ENCODE measurements at regions not wholly inside any gene's neighbourhood (a gene's known extent, or its start where the extent isn't known, plus 50 kb on each side); places are given as distances from the start of the nearest gene placed in this dataset.
"Not testable (repeated sequence)": the region's sequence is repeated elsewhere in the genome, so short reads cannot be mapped to it uniquely, and the experiment has no call there.

DNA sequence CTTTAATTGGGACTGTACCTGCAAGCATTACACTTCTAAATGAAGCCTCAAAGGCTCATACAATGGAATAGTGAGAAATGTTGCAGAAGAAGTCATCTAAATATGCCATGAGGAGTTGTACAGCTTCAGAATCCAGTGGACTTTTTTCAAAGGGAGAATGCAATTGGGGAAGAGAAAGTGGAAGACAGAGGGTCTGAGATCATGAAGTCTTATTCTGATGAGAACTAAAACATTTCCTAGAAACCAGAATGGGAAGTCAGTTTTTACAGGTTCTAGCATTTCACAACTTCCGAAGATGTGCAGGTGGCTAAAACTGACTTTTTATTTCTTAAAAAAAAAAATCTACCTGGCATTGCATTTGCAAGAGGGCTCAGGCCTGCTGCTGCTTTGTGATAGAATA, 424.4 kb upstream of the RUNX1 start:
- no peak for DNase-seq (ENCODE audit: low read depth in 2 of 2)

DNA sequence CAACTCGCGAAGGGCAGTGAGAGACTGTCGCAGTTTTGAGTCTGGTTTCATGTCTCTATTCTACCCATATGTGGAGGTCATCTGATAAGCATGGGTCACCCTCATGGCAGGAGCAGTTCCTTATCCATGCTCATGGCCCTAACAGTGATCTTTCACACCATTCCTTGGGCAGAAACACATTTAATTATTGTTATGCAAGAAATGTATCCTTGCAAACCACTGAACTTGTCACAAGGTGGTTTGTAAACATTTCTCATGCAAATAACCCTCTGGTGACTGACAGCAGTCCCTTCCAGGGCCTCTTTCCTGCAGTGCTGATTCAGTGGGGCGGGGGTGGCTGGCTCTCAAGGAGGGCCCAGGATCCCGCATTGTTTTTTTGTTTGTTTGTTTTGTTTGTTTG, 421.4 kb upstream of the RUNX1 start:
- DNase-seq (ENCODE audit: low read depth in 2 of 2), result no peak

DNA sequence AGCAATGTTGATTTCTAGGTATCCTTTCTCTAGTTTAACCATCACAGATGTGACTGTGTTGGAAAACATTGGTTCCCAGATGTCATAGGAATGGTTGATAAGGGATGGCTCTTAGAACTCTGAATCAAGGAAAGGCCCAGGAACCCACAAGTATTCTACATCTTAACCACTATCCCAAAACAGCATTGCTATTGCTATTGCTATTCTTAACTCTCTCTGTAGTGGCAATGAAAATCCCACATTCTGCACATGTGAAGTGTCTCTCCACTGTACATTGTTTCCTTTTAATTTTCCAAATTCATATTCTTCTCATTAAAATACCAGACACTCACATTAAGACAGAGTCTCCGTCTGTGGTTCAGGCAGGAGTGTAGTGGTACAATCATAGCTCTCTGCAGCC, 420.4 kb upstream of the RUNX1 start:
- DNase-seq (ENCODE audit: low read depth in 2 of 2), result no peak

DNA sequence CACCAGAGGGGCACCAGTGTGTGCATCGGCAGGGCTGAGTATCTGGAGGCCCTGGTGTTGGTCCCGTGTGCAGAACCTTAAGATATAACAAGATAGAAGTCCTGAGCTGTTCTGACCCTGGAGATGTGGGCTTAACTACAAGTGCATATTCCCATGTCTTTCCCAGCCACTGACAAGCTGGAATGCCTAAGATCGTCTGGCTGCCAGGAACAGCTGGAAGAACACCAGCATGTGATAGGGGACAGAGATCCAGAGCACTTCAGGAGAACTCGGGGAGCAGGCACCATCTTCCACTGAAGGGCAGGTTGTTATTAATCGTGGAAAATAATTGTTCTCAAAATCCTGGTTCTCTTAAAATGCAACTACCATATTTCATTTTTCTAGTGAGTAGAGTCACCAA, 419.9 kb upstream of the RUNX1 start:
- DNase-seq (ENCODE audit: low read depth in 2 of 2), result no peak

DNA sequence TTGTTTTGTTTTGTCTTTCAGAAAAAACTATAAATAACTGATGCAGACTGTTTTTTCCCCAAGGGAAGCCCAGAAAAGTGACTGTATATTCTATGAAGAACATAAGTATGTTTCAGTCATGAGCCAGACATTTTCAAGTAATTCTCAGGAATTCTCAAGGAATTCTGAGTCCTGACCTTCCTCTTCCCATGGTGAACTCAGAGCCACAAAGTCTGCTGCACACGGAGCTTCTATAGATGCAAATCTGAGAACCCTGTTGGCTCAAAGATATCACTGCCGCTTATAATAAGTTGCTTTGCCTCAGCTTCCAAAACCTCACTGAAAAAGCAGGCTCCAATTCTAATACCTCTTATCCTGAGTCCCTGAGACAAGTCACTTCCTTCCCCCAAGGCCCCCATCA, 418.5 kb upstream of the RUNX1 start:
- DNase-seq (ENCODE audit: low read depth in 2 of 2), result no peak

DNA sequence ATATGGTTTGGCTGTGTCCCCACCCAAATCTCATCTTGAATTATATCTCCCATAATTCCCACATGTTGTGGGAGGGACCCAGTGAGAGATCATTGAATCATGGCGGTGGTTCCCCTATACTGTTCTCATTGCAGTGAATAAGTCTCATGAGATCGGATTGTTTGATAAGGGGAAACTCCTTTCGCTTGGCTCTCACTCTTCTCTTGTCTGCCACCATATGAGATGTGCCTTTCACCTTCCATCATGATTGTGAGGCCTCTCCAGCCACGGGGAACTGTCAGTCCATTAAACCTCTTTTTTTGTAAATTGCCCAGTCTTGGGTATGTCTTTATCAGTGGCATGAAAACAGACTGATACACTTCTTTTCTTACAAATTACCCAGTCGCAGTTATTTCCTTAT, 417.6 kb upstream of the RUNX1 start:
- DNase-seq (ENCODE audit: low read depth in 2 of 2), result not testable (repeated sequence)

DNA sequence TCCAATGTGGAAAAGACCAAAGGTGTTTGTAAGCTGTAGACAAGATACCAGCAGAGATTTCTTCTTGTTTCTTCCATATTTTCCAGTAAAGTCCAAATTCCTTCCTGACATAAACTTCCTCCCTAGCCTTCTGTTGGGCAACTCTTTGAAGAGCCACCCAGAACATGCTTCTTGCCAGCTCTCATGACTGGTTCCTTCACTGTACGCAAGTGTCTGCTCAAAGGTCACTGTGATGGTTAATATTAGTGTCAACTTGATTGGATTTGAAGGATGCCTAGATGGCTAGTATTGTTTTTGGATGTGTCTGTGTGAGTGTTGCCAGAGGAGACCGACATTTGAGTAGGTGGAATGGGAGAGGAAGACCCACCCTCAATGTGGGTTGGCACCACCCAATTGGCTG, 416.6 kb upstream of the RUNX1 start:
- no peak for DNase-seq (ENCODE audit: low read depth in 2 of 2)

DNA sequence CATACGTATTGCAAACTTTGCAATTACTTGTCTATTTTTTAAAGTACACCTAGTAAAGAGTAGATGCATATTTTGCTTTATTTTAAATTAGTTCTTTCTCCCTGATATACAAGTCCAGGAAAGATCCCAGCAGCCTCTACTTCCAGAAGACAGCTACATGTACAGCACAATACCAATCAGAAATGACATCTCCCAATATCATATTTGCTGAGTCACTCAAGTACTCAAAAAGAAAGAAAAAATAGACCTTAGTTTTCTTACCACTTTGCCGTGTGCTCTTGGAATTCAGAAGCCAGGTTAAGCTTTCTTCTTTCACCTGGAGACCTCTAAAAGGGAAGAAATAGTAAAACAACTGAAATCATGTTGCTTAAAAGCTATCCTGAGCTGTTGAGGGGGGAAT, 412.6 kb upstream of the RUNX1 start:
- DNase-seq (ENCODE audit: low read depth in 2 of 2), result no peak

DNA sequence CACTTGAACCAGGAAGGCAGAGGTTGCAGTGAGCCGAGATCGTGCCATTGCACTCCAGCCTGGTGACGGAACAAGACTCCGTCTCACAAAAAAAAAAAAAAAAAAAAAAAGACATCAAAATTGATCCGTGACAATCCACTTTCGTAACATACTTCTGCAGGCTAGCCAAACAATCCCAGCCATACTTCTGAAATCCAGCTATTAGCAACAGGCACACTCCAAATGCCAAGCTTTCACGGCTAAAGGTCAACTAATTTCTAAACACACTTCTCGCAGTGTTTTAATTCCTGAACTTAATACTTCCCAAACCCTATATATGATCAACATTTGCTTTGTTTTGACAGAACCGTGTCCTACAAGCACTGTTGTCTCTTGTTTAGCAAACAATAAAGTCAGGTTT, 411.3 kb upstream of the RUNX1 start:
- DNase-seq (ENCODE audit: low read depth in 2 of 2), result no peak

DNA sequence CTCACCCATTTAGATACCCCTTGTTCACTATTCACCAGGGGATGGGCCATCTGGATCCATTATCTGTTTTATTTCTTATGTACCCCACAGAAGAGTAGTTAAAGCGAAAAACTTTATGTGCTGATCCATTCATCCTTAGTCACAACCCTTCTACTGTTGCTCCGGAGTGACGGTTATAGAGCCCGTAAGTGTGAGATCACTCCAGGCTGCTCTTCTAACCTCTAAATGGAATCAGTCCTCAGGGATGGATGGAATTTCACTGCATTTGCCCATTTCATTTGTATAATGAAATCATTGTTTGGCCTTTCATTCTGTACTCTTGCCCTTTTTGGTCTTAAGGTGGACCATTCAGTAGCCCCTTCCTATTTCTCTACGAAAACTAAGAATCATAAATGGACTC, 409.3 kb upstream of the RUNX1 start:
- DNase-seq (ENCODE audit: low read depth in 2 of 2), result no peak

DNA sequence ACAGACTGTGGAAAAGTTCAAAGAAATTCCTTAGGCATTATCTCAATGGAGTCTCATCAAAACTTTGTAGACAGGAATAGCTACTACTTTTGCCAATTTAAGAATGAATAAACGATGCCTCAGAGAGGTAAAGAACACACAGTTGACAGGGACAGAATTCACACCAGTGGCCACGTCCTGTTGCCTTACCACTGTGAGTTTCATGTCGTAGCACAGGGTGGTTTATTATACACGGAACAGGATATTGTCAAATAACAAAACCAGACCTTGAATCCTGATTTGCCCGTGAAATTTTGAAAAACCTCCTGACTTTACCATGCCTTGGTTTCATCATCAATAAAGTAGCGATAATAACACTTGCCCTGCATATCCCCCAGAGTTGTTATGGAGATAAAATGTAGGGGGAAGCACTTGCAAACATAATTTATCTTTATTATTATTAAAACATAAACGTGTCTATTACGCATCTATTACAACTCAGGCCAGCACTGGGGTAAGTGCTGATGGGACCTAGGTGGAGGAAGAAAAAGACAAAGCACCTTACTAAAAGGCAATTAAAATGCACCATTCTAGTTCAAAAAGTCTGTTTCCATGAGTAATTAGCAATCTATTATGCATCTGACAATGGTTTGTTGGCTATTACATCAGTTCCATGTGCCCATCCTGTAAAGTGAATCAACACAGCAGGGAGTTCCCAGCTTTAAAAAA, 408.1 kb upstream of the RUNX1 start:
- DNase-seq (ENCODE audit: low read depth in 2 of 2), result no peak

DNA sequence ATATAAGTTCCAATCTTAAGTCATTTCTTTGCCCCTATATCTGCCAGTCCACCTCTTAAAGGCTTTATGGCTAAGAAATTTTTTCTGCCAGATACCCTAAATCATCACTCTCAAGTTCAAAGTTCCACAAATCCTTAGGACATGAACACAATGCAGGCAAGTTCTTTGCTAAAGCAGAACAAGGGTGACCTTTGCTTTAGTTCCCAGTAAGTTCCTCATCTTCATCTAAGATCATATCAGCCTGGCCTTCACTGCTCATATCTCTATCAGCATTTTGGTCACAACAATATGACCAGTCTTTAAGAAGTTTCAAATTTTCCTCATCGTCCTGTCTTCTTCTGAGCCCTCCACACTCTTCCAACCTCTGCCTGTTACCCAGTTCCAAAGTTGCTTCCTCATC, 402.2 kb upstream of the RUNX1 start:
- no peak for DNase-seq (ENCODE audit: low read depth in 2 of 2)

DNA sequence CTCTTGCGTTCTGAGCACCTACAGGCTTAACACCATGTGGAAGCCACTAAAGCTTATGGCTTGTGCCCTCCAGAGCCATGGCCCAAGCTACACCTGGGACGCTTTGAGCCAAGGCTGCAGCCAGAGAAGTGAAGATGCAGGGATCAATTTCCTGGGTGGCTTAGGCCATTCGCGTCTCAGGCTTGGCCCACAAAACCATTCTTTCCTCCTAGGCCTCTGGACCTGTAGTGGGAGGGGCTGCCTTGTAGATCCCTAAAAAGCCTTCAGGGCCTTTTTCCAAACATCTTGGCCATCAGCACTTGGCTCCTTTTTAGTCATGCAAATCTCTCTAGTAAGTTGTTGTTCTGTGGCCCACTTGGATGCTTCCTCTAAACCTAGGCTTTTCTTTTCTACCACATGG, 401.7 kb upstream of the RUNX1 start:
- no peak for DNase-seq (ENCODE audit: low read depth in 2 of 2)

DNA sequence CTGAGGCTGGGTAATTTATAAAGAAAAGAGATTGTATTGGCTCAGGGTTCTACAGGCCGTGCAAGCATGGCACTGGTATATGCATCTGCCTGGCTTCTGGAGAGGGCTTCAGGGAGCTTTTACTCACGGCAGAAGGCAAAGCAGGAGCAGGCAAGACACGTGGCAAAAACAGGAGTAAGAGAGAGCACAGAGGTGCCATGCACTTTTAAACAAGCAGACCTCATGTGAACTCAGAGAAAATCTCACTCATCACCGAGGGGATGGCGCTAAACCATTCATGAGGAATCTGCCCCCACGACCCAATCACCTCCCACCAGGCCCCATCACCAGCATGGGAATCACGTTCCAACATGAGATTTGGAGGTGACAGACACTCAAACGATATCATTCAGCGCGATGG, 400.7 kb upstream of the RUNX1 start:
- no peak for DNase-seq (ENCODE audit: low read depth in 2 of 2)

DNA sequence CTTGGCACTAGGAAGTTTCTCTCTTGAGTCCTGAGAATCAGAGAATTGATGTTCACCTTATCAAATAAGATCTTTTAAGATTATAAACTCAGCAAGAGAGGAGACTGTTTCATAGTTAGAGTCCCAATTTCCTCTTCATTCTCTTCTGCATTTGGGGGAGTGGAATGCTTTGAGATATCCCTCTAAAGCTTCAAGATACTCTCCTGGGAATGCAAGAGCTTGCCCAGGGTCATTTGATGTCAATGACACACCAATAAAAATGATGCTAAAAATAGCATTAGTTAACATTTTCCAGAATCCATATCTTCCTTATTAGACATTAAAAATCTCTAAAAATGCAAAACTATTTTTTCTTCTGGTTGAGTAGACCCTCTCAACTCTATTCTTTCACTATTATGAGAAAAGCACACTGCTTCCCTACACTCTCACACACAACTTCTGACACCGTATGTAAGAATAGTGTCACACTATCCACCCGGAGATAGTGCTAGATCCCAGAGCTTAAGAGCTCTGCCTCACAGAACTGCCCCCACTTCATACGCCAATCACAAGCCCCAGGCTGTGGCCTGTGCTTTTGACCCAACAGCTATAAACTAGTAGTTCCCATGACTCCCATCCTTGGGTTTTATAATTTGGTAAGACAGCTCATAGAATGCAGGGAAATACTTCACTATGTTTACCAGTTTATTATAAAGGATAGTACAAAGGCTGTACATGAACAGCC, 399.9 kb upstream of the RUNX1 start:
- no peak for DNase-seq (ENCODE audit: low read depth in 2 of 2)

DNA sequence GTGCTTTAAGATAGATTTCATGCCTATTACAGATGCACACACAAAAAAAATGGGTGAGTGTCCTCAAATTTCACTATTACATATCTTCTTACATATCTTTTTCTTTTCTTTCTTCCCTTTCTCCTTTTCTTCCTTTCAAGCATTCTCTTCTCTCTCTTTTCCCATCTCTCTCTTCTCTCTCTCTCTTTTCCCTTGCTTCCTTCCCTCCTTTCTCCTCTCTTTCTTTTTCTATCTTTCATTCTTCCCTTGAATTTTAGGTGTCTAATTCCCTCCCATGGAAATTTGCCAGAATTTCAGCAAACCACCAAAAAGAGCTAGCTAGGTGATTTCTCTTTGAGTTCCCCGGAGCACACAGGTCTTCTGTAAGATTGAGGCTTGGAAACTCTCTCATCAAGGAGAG, 395.3 kb upstream of the RUNX1 start:
- no peak for DNase-seq (ENCODE audit: low read depth in 2 of 2)

DNA sequence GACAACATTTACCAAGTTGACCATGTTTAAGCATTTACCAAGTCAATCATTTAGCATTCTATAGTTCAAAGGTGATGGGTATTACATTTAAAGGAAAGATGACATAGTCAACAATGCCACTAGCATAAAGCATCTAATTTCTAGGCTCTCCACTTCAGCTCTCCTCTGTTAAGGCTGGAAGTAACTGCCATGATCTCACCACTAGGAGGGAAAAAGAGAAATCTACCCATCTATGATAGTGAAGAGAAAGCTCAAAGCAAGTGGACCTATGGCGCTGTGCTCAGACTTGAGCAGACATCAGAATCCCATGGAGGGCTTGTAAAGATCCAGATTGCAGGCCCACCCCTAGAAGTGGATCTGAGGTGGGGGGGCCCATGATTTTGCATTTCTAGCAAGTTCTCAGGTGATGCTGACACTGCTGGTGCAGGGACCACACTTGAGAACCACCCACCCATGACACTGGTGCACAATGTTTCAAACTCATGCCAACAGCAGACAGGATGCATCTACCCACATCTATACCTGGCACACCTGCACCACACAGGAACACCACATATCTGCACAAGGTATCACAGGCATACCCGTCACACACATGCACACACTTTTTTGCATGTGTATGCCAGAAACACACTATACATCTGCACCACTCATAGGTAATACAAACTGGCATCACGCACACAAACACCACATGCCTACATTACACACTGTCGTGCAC, 392.9 kb upstream of the RUNX1 start:
- DNase-seq (ENCODE audit: low read depth in 2 of 2), result no peak

DNA sequence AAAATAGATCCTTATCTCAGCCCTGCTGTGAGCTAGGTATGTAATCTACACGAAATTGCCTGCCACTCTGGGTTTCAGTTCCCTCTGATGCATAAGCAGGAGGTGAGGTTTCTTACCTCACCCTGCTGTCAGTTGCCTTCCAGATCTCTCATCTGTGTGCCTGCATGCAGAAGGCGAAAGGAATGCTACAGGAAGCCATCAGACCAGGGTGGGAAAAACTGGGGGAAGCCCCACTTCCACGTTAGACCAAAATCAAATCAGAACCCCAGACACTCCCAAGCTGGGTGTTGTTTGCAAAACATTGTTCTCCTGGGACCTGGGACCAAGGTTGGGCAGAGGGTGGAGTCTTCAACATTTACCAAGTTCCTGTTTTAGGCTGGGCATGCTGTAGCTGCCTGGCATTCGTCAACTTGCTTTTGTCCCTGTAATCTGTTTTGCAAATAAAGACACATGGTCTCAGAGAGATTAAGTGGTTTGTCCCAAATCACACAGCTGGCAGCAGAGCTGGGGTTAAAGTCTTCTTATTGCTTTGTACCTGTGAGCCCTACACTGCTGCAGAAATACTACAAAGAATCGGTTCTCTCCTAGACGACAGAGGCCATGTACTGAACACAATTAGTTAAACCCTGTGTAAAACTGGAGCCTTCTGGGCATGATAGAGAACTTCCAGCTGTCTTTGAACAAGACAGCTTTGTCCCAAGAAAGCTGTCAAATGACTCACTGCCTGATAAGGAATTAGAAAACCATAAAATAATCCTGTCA, 389.7 kb upstream of the RUNX1 start:
- no peak for DNase-seq (ENCODE audit: low read depth in 2 of 2)

DNA sequence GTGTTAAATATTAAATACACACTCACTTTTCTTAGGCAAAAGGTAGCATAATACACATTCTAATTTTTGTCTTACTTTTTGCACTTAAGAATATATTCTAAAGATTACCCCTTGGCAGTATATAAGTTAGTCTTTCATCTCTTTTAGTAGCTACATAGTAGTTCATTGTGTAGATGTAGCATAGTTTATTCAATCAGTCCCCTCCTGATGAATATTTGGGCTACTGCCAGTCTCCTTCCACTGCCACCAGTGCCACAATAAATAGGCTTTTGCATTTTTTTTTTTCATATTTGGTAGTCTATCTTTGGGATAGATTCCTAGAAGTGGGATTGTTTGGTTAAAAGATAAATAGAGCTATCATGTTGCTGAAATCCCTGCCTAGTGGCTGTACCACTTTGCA, 388.8 kb upstream of the RUNX1 start:
- no peak for DNase-seq (ENCODE audit: low read depth in 2 of 2)

DNA sequence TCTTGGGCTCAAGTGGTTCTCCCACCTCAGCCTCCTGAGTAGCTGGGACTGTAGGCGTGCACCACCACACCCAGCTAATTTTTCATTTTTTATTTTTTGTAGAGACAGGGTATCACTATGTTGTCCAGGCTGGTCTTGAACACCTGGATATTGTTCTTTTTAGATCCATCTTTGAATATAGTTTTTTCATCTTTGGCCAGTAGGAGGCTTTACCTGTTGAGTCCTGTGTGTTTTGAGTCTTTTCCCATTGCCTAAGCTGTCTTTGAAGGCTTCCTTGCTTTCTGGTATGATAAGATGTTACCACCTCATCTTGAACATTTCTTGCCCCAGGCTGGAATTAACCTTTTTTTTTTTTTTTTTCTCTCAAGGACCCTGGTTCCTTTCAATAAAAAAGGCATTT, 387.8 kb upstream of the RUNX1 start:
- DNase-seq (ENCODE audit: low read depth in 2 of 2), result no peak

DNA sequence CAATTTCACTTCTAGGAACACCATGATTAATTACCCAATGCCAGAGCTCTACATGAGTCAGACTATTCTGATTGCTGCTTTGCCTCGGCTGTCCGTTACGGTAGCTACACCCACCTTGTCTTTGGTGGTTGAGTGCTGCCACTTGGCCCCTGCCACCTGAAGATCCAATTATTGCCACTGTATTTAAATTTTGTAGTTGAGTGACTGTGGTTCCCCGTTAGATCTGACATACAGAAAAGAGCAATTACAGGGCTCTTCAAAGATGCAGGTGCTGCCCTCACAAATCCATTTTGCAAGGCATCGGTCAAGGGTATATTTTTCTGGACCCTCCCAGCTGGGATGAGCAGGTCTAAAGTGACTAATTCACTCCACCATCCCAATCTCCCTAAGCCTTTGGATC, 383.5 kb upstream of the RUNX1 start:
- DNase-seq (ENCODE audit: low read depth in 2 of 2), result not testable (repeated sequence)

DNA sequence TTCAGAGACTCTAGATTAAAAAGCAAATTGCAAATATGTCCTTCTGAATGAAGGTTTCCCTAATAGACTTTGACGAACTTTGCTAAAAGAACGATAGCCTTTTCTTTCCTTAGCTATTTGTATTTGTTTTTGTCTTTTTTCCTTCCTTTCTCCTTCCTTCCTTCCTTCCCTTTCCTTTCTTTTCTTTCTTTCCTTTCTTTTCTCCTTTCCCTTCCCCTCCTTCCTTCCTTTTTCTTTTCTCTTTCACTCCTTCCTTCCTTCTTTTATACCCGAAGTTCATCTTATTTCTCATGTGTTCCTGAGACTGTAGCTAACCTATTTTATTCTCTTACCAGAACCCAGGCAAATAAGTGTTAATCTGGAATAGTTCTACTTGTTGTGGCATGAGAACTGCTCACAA, 381.2 kb upstream of the RUNX1 start:
- no peak for DNase-seq (ENCODE audit: low read depth in 2 of 2)
